Fibroblast of pulmonary artery (primary cell): ENCODE measurements at regions not wholly inside any gene's neighbourhood (a gene's known extent, or its start where the extent isn't known, plus 50 kb on each side); places are given as distances from the start of the nearest gene placed in this dataset.
A peak's percentile ranks its signal among the peaks of the same experiment; 100 is the strongest.

Source experiments
- DNase-seq: peaks from one replicate; pipeline ENCODE4 v3.0.0-alpha.2; 2010; ENCODE audit warnings: low read depth
- H3K4me3 ChIP-seq: replicated peaks from 2 replicates; pipeline ENCODE4 v1.5.1; 2011; ENCODE audit warnings: low read depth, mild to moderate bottlenecking, control low read depth, low read length, moderate library complexity
- CTCF ChIP-seq: IDR thresholded peaks from 2 replicates; pipeline ENCODE4 v1.5.1; 2011; ENCODE audit warnings: mild to moderate bottlenecking, control low read depth, low read length, inconsistent platforms; ENCODE audit errors: missing control alignments

GRCh38 chr6:92510137-92510536 is 909.2 kb downstream of the EPHA7 start:
- no peak for TF ChIP-seq CTCF
- no peak for DNase-seq
- no peak overlapping the region for H3K4me3 ChIP-seq

- no peak overlapping the region for H3K4me3 ChIP-seq
- no peak for DNase-seq
- TF ChIP-seq CTCF, result no peak
Measured at GRCh38 chr6:92507552-92507951, 911.8 kb downstream of the EPHA7 start.

GRCh38 chr6:92504509-92504908 is 914.9 kb downstream of the EPHA7 start:
- no peak for TF ChIP-seq CTCF
- DNase-seq, result no peak
- H3K4me3 ChIP-seq, result no peak overlapping the region

- TF ChIP-seq CTCF, result no peak
- H3K4me3 ChIP-seq, result no peak overlapping the region
- no peak for DNase-seq
Measured at GRCh38 chr6:92497281-92497680, 922.1 kb downstream of the EPHA7 start.

GRCh38 chr6:92496527-92496926 is 922.8 kb downstream of the EPHA7 start:
- no peak for TF ChIP-seq CTCF
- no peak for DNase-seq
- H3K4me3 ChIP-seq, result no peak overlapping the region

- H3K4me3 ChIP-seq, result no peak overlapping the region
- TF ChIP-seq CTCF, result no peak
- DNase-seq, result peak; percentile 31
Measured at GRCh38 chr6:92495242-92495641, 924.1 kb downstream of the EPHA7 start.

GRCh38 chr6:92485487-92485886 is 933.9 kb downstream of the EPHA7 start:
- TF ChIP-seq CTCF, result no peak
- no peak for DNase-seq
- no peak overlapping the region for H3K4me3 ChIP-seq
